ENCODE measurements at regions not wholly inside any gene's neighbourhood (a gene's known extent, or its start where the extent isn't known, plus 50 kb on each side); places are given as distances from the start of the nearest gene placed in this dataset.
"Not testable (repeated sequence)": the region's sequence is repeated elsewhere in the genome, so short reads cannot be mapped to it uniquely, and the experiment has no call there.

- DNase-seq: no peak
These were observed 992.6 kb downstream of the PCDH9 start for GRCh38 chr13:66237411-66238062.

- no peak for DNase-seq
These were observed 996.0 kb downstream of the PCDH9 start for GRCh38 chr13:66234159-66234558.

GRCh38 chr13:66231958-66232357 lies 998.2 kb downstream of the PCDH9 start:
- not testable (repeated sequence) for DNase-seq

GRCh38 chr13:66225072-66225471 lies 1005.1 kb downstream of the PCDH9 start:
- DNase-seq: no peak

- DNase-seq: no peak
These were observed 1005.5 kb downstream of the PCDH9 start for GRCh38 chr13:66224663-66225062.

- no peak for DNase-seq
These were observed 1007.2 kb downstream of the PCDH9 start for GRCh38 chr13:66222926-66223325.

GRCh38 chr13:66222127-66222526 lies 1008.0 kb downstream of the PCDH9 start:
- DNase-seq: no peak

GRCh38 chr13:66219506-66219905 lies 1010.6 kb downstream of the PCDH9 start:
- DNase-seq: no peak

- no peak for DNase-seq
These were observed 1011.6 kb downstream of the PCDH9 start for GRCh38 chr13:66218583-66218982.

- no peak for DNase-seq
These were observed 1013.4 kb downstream of the PCDH9 start for GRCh38 chr13:66216728-66217127.

- DNase-seq: no peak
These were observed 1015.7 kb downstream of the PCDH9 start for GRCh38 chr13:66214467-66214866.

GRCh38 chr13:66212511-66212910 lies 1017.6 kb downstream of the PCDH9 start:
- no peak for DNase-seq

- DNase-seq: peak; percentile 16
These were observed 1019.5 kb downstream of the PCDH9 start for GRCh38 chr13:66210677-66211076.

GRCh38 chr13:66208589-66208988 lies 1021.5 kb downstream of the PCDH9 start:
- no peak for DNase-seq

GRCh38 chr13:66207610-66208009 lies 1022.5 kb downstream of the PCDH9 start:
- no peak for DNase-seq

- no peak for DNase-seq
These were observed 1024.3 kb downstream of the PCDH9 start for GRCh38 chr13:66205807-66206206.

GRCh38 chr13:66200555-66200954 lies 1029.6 kb downstream of the PCDH9 start:
- no peak for DNase-seq

GRCh38 chr13:66195238-66195637 lies 1034.9 kb downstream of the PCDH9 start:
- no peak for DNase-seq

- no peak for DNase-seq
These were observed 1040.2 kb downstream of the PCDH9 start for GRCh38 chr13:66189986-66190385.

- DNase-seq: no peak
These were observed 1049.3 kb downstream of the PCDH9 start for GRCh38 chr13:66180836-66181235.

GRCh38 chr13:66171920-66172319 lies 1058.2 kb downstream of the PCDH9 start:
- no peak for DNase-seq

GRCh38 chr13:66162470-66162869 lies 1067.7 kb downstream of the PCDH9 start:
- no peak for DNase-seq

- DNase-seq: no peak
These were observed 1070.6 kb downstream of the PCDH9 start for GRCh38 chr13:66159511-66159910.

GRCh38 chr13:66154976-66155375 lies 1075.2 kb downstream of the PCDH9 start:
- no peak for DNase-seq

- DNase-seq: no peak
These were observed 1075.8 kb downstream of the PCDH9 start for GRCh38 chr13:66154354-66154753.

Data from hindlimb muscle (tissue), 1 donor.